HepG2 (cell line): ENCODE measurements at regions not wholly inside any gene's neighbourhood (a gene's known extent, or its start where the extent isn't known, plus 50 kb on each side); places are given as distances from the start of the nearest gene placed in this dataset.

ENCODE experiments used
- ATAC-seq: fragments of 200-7000 bp; cut with Tn5 transposase; 3 replicates; pipeline ENCODE4 v1.9.1; 2020; ENCODE audit warnings: mild to moderate bottlenecking, moderate library complexity
- BruUV-seq: library from RNA; stranded (reverse); fragments of 400-500 nt; replicated peaks from 2 replicates; lab custom pipeline; 2021; lab: Mats Ljungman, UMichigan
- CTCF ChIA-PET: fragments of 300-600 bp; formaldehyde crosslinking; extraction: SDS; loops from one replicate; lab custom pipeline; 2021; ENCODE audit warnings: low total read pairs, inconsistent platforms, low intra/inter-chr PET ratio; lab: Yijun Ruan, JAX
- POLR2A ChIA-PET: fragments of 350-600 bp; sonication (Branson Sonifier 250); formaldehyde crosslinking; loops from one replicate; lab custom pipeline; 2020; ENCODE audit warnings: antibody characterized with exemption, inconsistent platforms; lab: Yijun Ruan, JAX
- DNase-seq: peaks from one replicate; pipeline ENCODE4 v3.0.0-alpha.2; 2015; ENCODE audit warnings: low spot score
- FAIRE-seq: peaks from 3 replicates; lab custom pipeline; 2011; peaks lifted over from hg19 to GRCh38; lab: Jason Lieb, UNC
- H2AFZ ChIP-seq: one replicate; pipeline ENCODE4 v1.6.1; 2011; ENCODE audit warnings: low read length, inconsistent platforms
- H3K27ac ChIP-seq: fragments of 300-600 bp; 3 replicates; pipeline ENCODE4 v1.8.0; 2011; ENCODE audit warnings: mixed run types, mild to moderate bottlenecking, mixed read lengths, low read length, inconsistent platforms; ENCODE audit not compliant: insufficient read depth; ENCODE audit errors: extremely low read length
- H3K27me3 ChIP-seq, 2 experiments: fragments of 200-600 bp in 1 of 2; 2 replicates in 1 of 2; 3 replicates in 1 of 2; pipeline versions ENCODE4 v1.6.0 to v1.8.0; 2011; ENCODE audit warnings: low read length in 2 of 2, mild to moderate bottlenecking in 2 of 2, moderate library complexity in 2 of 2, inconsistent platforms in 1 of 2; ENCODE audit not compliant: insufficient read depth in 2 of 2, control insufficient read depth in 1 of 2
- H3K36me3 ChIP-seq, 2 experiments: fragments of 200-600 bp in 1 of 2; replicated peaks in 1 of 2; 2 replicates in 1 of 2; 3 replicates in 1 of 2; pipeline versions ENCODE4 v1.5.1 to v1.8.0; 2011; ENCODE audit warnings: low read length in 2 of 2, inconsistent platforms in 1 of 2; ENCODE audit not compliant: insufficient read depth in 2 of 2, control insufficient read depth in 1 of 2
- H3K4me1 ChIP-seq: 2 replicates; pipeline ENCODE4 v1.5.1; 2012; ENCODE audit warnings: low read length, inconsistent platforms; ENCODE audit not compliant: insufficient read depth
- H3K4me2 ChIP-seq: 2 replicates; pipeline ENCODE4 v1.6.0; 2011; ENCODE audit warnings: low read depth, low read length, inconsistent platforms
- H3K4me3 ChIP-seq, 3 experiments: fragments of 200-600 bp in 1 of 3; sonication (generic), shearing (Covaris generic) in 1 of 3; replicated peaks in 1 of 3; 2 replicates each; pipeline ENCODE4 v1.5.1; 2011 to 2016; ENCODE audit warnings: low read length in 3 of 3, inconsistent platforms in 2 of 3, low read depth in 2 of 3, mild to moderate bottlenecking in 2 of 3, control low read depth in 1 of 3, mixed read lengths in 1 of 3; ENCODE audit not compliant: insufficient read depth in 1 of 3
- H3K79me2 ChIP-seq: one replicate; pipeline ENCODE4 v1.6.1; 2011; ENCODE audit warnings: low read length, inconsistent platforms; ENCODE audit not compliant: insufficient read depth
- H3K9ac ChIP-seq: 2 replicates; pipeline ENCODE4 v1.6.0; 2011; ENCODE audit warnings: mild to moderate bottlenecking, low read depth, low read length, inconsistent platforms; ENCODE audit not compliant: insufficient read depth
- H3K9me3 ChIP-seq: 2 replicates; pipeline ENCODE4 v1.5.1; 2012; ENCODE audit warnings: mild to moderate bottlenecking, low read length
- H4K20me1 ChIP-seq: 2 replicates; pipeline ENCODE4 v1.6.0; 2011; ENCODE audit warnings: inconsistent platforms, mild to moderate bottlenecking, low read length, moderate library complexity; ENCODE audit not compliant: insufficient read depth
- ATAD3A ChIP-seq: sonication (generic); formaldehyde crosslinking; IDR thresholded peaks from 2 replicates; pipeline ENCODE4 v1.4.0; 2020; ENCODE audit warnings: missing genetic modification reagents
- CHD2 ChIP-seq: IDR thresholded peaks from 2 replicates; pipeline ENCODE4 v1.6.1; 2011; ENCODE audit warnings: low read depth, low read length, improper control_type of control experiment
- SMC3 ChIP-seq: IDR thresholded peaks from 2 replicates; pipeline ENCODE4 v1.6.1; 2011; ENCODE audit warnings: low read length, improper control_type of control experiment
- TBL1XR1 ChIP-seq: fragments of 150-350 bp; IDR thresholded peaks from 2 replicates; pipeline ENCODE4 v1.6.1; 2014; ENCODE audit warnings: borderline replicate concordance, low read length; ENCODE audit not compliant: partially characterized antibody
- ZBTB3 ChIP-seq: sonication (generic); formaldehyde crosslinking; IDR thresholded peaks from 2 replicates; pipeline ENCODE4 v1.4.0; 2020; ENCODE audit warnings: low read depth, mild to moderate bottlenecking, moderate library complexity, missing genetic modification reagents, borderline replicate concordance
- ZKSCAN5 ChIP-seq: sonication (generic); formaldehyde crosslinking; IDR thresholded peaks from 2 replicates; pipeline ENCODE4 v1.5.1; 2020; ENCODE audit warnings: mild to moderate bottlenecking, missing genetic modification reagents
- ZNF274 ChIP-seq: sonication (generic); formaldehyde crosslinking; IDR thresholded peaks from 2 replicates; pipeline ENCODE4 v1.5.1; 2020; ENCODE audit warnings: mild to moderate bottlenecking, missing genetic modification reagents
- ZNF335 ChIP-seq: sonication (generic); formaldehyde crosslinking; IDR thresholded peaks from 2 replicates; pipeline ENCODE4 v1.4.0; 2020; ENCODE audit warnings: missing genetic modification reagents
- ZNF513 ChIP-seq: sonication (generic); formaldehyde crosslinking; conservative IDR thresholded peaks from 2 replicates; pipeline ENCODE4 v1.5.0; 2020; ENCODE audit warnings: missing genetic modification reagents
- WGBS: methylation state at CpG from one replicate; pipeline ENCODE4 v1.1.6; 2017; ENCODE audit warnings: low lambda C conversion rate; 5-methylcytosine and 5-hydroxymethylcytosine counted together
- in situ Hi-C: cut with HindIII; loops from 2 replicates; pipeline ENCODE4 v1.10.0; 2017; ENCODE audit warnings: low pct_unique_long_range_greater_than_20kb; ENCODE audit not compliant: extremely low pct_ligation_motif_present
- intact Hi-C: fragments of 100-400 bp; cut with micrococcal nuclease; formaldehyde crosslinking; loops from one replicate; pipeline ENCODE4 v1.10.0; 2022; ENCODE audit not compliant: unreplicated experiment
- TF ChIP-seq, protein P1 (sequence below): sonication (generic); formaldehyde crosslinking; IDR thresholded peaks from 2 replicates; pipeline ENCODE4 v1.4.0; 2020; ENCODE audit warnings: missing genetic modification reagents, borderline replicate concordance
- TF ChIP-seq, protein P2 (sequence below): sonication (generic); formaldehyde crosslinking; IDR thresholded peaks from 2 replicates; pipeline ENCODE4 v1.5.0; 2020; ENCODE audit warnings: missing genetic modification reagents
- TF ChIP-seq, protein P3 (sequence below): sonication (generic); formaldehyde crosslinking; IDR thresholded peaks from 2 replicates; pipeline ENCODE4 v1.5.0; 2020; ENCODE audit warnings: missing genetic modification reagents

- Histone ChIP-seq H3K79me2 (no peaks in the 10 kb centered on the region), H3K9ac (no peak overlapping the region), H3K27ac (no peak overlapping the region), H3K4me2 (no peak overlapping the region), H3K4me1 (no peaks in the 10 kb centered on the region), H3K4me3 (no peak overlapping the region), H3K9me3 (no peaks in the 10 kb centered on the region), H3K36me3 (no peaks in the 10 kb centered on the region), H4K20me1 (no peaks in the 10 kb centered on the region), H2AFZ (no peak overlapping the region), H3K27me3 (no peaks in the 10 kb centered on the region)
- POLR2A ChIA-PET = no interaction called here
- BruUV-seq = no TSS peak
- CTCF ChIA-PET = no interaction called here
- TF ChIP-seq ZKSCAN5 (CRISPR knock-in tag) = no peak
- in situ Hi-C loops = no loop called here
- intact Hi-C loops = no loop called here
- no peak for FAIRE-seq
- no peak for DNase-seq
- no peak for ATAC-seq
Measured at GRCh38 chr1:170356585-170356984, 175.4 kb upstream of the GORAB start.

- no peak for FAIRE-seq
- no peak for DNase-seq
- no TSS peak for BruUV-seq
- 3% methylated on average over 1 of the region's 1 CpG for WGBS
- in situ Hi-C loops (no loop called here), intact Hi-C loops (no loop called here)
- Histone ChIP-seq H3K9ac (no peak overlapping the region), H3K4me1 (no peaks in the 10 kb centered on the region), H3K36me3 (no peaks in the 10 kb centered on the region), H3K9me3 (no peaks in the 10 kb centered on the region), H3K79me2 (no peaks in the 10 kb centered on the region), H4K20me1 (no peaks in the 10 kb centered on the region), H3K4me2 (no peak overlapping the region), H3K27ac (no peak overlapping the region), H2AFZ (no peak overlapping the region), H3K4me3 (no peak overlapping the region), H3K27me3 (no peaks in the 10 kb centered on the region)
- POLR2A ChIA-PET = no interaction called here
- ATAC-seq = no peak
- CTCF ChIA-PET = no interaction called here
- TF ChIP-seq ZBTB3 (CRISPR knock-in tag) (no peak), ZNF274 (CRISPR knock-in tag) (no peak), TBL1XR1 (no peak), SMC3 (no peak), ZNF335 (CRISPR knock-in tag) (no peak), ZNF513 (no peak), CHD2 (no peak), ATAD3A (CRISPR knock-in tag) (no peak)
- TF ChIP-seq, protein P1, sequence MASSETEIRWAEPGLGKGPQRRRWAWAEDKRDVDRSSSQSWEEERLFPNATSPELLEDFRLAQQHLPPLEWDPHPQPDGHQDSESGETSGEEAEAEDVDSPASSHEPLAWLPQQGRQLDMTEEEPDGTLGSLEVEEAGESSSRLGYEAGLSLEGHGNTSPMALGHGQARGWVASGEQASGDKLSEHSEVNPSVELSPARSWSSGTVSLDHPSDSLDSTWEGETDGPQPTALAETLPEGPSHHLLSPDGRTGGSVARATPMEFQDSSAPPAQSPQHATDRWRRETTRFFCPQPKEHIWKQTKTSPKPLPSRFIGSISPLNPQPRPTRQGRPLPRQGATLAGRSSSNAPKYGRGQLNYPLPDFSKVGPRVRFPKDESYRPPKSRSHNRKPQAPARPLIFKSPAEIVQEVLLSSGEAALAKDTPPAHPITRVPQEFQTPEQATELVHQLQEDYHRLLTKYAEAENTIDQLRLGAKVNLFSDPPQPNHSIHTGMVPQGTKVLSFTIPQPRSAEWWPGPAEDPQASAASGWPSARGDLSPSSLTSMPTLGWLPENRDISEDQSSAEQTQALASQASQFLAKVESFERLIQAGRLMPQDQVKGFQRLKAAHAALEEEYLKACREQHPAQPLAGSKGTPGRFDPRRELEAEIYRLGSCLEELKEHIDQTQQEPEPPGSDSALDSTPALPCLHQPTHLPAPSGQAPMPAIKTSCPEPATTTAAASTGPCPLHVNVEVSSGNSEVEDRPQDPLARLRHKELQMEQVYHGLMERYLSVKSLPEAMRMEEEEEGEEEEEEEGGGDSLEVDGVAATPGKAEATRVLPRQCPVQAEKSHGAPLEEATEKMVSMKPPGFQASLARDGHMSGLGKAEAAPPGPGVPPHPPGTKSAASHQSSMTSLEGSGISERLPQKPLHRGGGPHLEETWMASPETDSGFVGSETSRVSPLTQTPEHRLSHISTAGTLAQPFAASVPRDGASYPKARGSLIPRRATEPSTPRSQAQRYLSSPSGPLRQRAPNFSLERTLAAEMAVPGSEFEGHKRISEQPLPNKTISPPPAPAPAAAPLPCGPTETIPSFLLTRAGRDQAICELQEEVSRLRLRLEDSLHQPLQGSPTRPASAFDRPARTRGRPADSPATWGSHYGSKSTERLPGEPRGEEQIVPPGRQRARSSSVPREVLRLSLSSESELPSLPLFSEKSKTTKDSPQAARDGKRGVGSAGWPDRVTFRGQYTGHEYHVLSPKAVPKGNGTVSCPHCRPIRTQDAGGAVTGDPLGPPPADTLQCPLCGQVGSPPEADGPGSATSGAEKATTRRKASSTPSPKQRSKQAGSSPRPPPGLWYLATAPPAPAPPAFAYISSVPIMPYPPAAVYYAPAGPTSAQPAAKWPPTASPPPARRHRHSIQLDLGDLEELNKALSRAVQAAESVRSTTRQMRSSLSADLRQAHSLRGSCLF = no peak
- TF ChIP-seq, protein P2, sequence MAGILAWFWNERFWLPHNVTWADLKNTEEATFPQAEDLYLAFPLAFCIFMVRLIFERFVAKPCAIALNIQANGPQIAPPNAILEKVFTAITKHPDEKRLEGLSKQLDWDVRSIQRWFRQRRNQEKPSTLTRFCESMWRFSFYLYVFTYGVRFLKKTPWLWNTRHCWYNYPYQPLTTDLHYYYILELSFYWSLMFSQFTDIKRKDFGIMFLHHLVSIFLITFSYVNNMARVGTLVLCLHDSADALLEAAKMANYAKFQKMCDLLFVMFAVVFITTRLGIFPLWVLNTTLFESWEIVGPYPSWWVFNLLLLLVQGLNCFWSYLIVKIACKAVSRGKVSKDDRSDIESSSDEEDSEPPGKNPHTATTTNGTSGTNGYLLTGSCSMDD (CRISPR knock-in tag) = no peak
- TF ChIP-seq, protein P3, sequence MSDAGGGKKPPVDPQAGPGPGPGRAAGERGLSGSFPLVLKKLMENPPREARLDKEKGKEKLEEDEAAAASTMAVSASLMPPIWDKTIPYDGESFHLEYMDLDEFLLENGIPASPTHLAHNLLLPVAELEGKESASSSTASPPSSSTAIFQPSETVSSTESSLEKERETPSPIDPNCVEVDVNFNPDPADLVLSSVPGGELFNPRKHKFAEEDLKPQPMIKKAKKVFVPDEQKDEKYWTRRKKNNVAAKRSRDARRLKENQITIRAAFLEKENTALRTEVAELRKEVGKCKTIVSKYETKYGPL (CRISPR knock-in tag) = no peak
Measured at GRCh38 chr1:170357750-170358149, 174.2 kb upstream of the GORAB start.
